ENCODE measurements at regions not wholly inside any gene's neighbourhood (a gene's known extent, or its start where the extent isn't known, plus 50 kb on each side); places are given as distances from the start of the nearest gene placed in this dataset.
"Not testable (repeated sequence)": the region's sequence is repeated elsewhere in the genome, so short reads cannot be mapped to it uniquely, and the experiment has no call there.

DNA sequence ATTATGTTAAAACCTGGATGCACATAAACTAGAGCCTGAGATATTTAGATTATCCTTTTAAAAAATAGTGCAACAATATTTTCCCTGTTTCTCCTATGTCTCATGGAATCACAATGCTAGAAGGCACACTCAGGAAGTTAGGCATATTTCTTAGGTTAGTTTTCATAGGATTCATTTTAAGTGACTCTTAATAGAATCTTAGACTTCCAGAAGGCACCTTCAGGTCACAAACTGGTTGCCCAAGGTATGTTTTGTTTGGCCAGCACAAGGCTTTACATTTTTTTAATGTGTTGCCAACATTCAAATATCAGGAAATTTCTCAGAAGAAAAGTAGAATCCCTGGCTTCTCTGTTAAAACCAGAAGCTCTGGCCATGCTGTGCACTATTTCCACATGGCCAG is 129.3 kb downstream of the LNPK start:
- DNase-seq, result no peak

DNA sequence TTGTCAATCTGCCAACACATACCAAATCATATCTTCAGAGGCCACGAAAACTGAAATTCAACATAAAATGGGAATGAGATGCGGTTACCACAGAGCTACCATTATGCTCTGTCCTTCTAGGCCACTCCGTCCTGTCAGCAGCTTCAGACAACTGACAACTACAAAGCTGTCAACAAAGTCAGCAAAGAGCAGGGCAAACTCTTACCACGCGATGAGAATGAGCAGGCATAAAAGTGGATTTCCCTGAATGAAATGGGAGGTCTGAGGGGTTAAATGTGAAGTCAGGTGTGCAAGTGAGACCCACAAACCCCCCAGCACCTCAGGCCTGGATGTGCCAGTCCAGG is 130.1 kb downstream of the LNPK start:
- no peak for DNase-seq

DNA sequence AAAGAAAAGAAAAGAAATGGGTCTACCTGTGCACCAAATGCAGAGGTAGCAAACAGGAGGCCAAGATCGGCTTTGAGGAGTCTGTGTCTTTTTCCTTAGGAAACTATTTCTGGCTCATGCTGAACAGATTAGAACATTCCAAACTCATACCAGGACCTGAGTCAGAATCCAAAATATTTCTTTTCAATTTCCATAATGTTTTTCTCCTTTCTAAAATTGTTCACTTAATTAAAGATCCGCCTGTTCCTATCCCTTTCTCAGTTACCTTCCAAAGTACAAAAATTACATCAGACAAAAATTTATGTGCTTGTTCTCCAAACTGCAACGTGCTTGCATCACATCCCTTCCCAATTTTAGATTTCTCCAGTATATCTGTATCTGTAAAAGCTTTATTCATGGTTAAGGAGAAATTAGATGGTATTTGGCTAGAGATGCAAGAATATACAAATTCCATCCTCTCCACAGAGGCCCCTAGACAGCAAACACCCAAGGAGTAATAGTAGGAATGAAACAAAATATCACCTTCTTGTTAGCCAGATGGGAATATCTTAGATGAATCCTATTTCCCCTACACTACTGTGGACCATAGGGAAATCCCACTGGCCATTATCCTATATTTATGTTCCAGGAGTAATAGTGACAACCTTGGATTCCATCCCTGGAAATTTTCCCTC is 130.6 kb downstream of the LNPK start:
- no peak for DNase-seq

DNA sequence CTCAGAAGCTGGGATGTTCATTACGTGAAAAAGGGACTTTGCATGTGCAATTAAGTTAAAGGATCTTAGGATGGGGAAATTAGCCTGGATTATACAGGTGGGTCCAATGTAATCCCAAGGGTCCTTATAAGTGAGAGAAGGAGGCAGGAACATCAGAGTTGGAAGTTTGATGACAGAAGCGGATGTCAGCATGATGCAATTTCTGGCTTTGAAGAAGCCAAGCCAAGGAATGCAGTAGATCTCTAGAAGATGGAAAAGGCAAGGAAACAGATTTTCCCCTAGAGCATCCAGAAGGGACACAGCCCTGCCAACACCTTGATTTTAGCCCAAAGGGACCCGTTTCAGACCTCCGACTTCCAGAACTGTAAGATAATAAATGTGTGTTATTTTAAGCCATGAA is 136.4 kb downstream of the LNPK start:
- peak; percentile 18 for DNase-seq

DNA sequence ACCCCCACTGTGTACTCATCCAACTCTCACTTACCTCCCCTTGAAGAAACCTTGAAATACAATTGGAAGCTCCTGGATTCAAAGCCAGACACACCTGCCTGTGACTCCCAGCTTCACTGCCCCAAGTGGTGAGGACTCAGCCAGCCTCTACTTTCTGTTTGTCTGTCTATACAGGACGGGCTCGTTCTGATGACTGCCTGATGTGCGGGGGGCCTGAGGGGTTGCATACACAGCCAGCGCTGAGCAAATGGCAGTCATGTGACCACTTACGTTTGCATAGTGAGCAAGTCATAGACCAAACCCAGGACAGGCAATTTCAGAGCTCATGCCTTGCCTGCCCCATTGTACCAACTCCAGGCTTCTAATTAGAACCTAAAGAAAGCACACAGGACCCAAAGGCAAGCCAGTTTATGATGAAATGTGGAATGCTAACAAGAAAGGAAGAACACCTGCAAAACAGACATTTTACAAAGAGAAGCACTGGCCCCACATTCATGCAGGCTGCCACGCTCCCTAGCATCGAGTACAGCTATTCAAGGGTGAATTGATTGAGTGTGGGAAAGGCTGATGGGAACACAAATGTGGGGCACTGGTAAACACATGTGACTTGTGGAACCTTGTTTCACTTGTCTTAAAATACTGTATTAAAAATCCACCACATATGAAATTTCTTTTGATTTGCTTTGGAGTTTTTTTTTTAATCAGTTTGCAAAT is 137.8 kb downstream of the LNPK start:
- no peak for DNase-seq

DNA sequence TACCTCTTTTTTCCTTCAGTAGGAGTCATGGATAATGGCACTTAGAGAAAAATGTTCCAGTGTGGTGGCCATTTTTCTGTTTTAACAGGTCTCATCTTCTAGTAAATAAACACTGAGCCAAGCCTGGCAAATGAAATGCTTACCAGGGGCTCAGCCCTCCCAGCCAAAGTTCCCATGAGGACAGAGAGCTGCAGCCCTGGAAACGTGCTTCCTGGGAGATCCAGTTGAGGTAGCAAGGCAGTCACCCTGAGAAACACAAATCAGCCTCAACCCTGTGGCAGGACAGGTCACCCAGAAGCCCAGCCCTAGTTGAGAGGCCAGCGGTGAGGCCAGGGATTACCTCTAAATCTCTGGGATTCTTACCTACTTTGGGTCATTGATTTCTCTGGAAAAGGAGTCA is 140.1 kb downstream of the LNPK start:
- no peak for DNase-seq

DNA sequence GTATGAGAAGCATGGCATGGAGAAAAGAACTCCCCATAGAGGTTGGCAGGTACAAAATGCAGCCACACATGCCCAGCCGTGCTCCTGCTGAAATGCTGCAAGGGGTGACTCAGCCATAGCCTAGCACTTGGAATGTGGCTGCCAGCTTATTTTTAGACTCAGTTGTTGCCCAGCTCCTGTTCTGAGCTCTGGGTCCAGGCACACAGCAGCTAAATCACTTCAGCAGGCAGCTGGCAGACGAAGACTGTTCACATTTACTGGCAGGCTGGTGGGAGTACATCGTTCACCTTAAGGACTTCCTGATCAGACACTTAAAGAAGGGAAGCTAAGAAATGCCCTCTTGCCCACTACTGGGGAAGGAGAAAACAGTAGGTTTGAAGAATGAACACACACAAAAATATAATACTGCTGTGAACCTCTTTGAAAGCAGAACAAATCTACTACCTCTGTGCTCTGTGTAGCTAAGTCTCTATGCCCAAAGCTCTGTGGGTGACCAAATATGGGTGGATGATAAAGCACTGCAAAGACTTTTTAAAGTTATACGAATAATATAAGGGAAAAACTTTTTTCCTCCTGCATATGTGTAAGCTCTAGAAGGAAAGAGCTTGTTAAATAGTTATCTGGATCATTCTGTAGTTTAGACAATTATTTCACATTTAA is 146.1 kb downstream of the LNPK start:
- peak; percentile 35 for DNase-seq

DNA sequence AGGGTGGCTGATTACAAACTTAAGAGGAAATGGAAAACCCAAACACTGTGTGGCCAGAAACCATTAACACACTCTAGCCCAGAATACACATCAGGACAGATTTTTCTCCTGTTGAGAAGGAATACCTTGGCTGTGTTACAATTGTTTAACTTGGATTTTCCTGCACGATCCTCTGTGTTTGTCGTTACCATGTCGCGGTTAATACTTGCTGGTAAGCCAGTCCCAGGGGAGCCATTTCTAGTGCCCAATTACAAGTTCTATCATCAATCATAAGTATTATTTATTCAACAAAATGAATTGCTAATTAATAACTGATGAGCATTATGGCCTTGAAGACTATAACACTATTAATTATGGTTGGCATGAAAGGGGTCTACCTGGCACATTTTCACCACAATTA is 146.8 kb downstream of the LNPK start:
- peak; percentile 38 for DNase-seq

DNA sequence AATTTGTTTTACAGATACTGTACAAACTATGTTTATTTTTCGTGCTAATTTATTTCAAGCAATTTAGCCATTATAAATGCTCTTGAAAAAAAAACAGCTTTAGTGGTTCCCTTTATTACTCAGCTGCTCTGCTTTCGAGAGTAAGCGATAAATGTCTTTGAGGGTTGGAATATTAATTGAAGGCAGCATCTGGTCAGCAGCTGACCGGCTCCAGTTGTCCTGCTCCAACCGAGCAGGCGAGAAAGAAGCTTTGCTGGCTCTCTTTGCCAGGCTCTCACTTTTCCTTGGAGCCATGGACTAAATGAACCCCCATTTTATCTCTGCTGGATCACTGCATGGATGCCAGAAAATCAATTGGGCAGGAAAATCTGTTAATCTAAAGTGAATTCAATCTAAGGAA is 147.4 kb downstream of the LNPK start:
- DNase-seq, result peak; percentile 20

DNA sequence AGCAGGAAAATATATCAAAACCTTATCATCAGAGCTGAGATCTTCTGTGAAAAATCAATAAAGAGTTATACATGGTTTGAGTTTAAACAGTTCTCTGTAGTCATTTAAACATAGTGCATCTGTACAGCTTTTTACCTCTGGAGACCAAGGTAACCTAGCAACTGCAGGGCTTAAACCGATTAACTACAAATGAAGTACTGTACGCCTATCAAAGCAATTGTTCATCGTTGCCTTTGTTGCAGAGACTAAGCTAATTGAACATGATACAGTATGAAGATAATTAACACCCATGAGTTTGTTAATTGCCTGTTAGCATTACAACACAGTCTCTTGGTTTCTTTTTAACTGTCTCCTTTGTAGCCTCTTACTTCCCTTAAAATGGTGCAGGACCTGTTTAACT is 147.9 kb downstream of the LNPK start:
- DNase-seq, result peak; percentile 90

DNA sequence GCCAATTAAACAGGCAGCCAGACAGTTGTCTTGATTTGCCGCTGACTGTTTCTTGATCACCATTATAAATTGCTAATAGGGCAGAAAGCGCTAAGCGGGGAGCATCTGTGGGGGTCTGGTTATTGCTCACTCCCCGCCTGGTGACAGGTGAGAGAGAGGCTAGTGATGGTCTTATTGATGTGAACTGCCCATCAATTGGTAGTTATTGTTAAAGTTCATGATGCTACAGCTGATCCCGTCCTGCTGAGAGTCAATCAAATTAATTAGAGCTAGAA is 148.5 kb downstream of the LNPK start:
- DNase-seq, result peak; percentile 16

DNA sequence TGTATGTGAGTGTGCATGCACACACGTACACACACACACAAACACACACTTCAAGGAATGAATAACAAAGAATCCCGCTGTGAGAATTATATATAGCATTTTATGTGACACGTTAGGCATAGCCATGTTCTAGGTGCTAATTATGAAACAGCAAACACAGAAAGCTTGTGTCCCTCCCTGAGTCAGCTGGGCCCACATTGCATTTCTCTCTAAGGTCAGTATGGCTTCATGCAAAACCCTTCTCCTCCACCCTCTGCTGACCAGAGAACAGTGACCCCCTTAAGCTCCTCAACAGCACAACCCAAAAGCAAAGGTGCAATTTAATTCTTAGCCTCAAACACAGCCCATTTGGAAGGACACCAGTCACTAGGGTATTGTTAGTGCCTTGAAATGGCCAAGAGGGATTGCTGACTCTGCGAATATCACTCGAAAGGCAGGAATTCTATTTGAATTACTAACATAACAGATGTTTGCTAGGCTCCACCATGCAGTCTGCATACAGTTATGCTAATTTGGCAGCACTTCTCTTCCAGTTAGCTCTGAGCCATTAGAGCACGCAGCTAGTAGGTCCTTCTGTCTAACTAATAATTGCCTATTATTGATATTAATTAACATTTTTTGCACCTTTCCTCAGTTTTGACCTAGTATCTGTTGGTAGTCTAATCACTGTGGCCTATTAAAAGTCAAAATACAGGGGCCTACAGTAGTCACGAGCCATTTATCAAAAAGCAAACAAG is 149.0 kb downstream of the LNPK start:
- DNase-seq, result no peak

DNA sequence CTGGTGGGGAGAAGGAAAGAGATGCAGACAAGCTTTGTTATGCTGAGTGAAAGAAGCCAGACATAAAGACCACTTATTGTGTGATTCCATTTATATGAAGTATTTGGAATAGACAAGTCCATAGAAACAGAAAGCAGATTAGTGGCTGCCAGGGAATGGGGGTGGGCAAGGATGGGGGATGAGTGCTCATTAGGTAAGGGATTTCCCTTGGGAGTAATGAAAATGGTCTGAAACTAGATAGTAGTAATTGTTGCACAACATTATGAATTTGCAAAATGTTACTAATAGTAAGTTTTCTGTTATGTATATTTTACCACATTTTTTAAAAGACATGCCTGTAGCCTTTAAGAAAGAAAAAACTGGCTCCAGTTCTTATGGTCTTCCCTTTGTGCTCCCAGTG is 154.9 kb downstream of the LNPK start:
- DNase-seq, result no peak

DNA sequence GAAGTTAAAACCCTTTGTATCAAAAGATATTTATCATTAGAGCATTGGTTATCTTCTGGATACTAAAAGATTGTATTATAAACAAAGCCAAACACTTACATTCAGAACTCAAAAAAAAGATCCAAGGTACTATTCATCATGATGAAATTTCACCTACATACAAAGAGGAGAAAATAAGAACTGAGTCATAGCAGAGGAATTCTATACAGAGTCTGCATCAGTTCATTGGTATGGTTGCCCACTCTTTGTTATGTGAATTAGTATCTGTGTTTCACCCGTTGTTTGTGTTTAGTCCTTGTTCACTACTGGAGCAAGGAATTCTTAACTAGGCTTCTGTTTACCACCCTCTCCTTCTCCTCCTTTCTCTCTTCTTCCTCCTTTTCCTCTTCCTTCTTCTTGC is 157.9 kb downstream of the LNPK start:
- no peak for DNase-seq

DNA sequence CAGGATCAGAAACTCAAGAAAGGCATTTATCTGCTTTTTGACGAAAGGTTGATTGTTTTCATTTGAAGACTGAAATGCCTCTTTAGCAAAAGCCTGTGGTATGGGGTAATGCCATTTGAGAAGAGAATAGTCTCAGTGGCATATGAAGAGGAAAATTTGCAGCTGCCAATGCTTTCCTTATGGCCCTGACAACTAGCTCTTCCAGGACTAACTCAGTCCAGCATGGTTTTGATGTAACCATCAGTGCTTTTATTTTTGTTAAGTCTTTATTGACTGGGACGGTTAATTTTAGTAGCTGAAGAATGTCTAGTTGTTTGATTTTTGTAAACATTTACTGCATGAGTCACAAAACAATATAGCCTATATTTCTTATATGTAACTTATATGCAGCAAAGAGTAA is 158.4 kb downstream of the LNPK start:
- DNase-seq, result no peak

DNA sequence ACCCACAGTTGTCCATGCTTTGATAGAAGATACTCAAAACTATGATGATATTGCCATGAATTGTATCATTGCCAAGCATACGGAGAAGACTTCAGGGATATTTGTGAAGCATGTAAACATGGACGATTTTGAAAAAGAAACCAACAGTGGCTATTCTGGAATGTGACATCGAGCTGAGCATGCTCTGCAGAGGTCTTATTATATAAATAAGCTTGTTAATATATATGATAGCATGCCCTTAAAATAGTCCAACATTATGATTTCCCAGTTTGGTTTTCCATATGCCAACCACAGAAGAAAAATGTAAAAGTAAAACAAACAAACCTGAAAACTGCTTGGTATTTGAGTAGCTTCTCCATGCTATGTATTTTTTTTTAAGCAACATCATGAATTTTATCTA is 159.1 kb downstream of the LNPK start:
- no peak for DNase-seq

DNA sequence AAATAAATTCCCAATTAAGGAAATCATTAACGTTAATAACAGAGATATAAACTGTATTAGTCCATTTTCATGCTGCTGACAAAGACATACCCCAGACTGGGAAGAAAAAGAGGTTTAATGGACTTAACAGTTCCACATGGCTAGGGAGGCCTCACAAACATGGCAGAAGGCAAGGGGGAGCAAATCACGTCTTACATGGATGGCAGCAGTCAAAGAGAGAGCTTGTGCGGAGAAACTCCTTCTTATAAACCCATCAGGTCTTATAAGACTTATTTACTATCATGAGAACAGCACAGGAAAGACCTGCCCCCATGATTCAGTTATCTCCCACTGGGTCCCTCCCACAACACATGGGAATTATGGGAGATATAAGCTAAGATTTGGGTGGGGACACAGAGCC is 161.3 kb downstream of the LNPK start:
- DNase-seq, result not testable (repeated sequence)

DNA sequence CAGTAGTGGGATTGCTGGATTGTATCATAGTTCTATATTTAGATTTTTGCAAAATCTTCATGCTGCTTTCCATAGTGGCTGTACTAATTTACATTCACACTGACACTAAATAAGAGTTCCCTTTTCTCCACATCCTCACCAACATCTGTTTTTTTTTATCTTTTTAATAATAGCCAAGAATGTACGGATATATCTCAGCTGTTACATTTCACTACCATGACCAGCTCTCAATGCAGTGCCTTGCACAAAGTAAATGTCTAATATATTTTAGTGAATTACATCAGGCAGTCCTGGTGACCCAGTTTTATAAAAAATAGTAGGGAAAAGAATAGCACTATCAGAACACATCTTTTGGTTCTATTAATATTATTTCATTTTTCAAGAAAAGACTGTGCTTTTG is 161.8 kb downstream of the LNPK start:
- no peak for DNase-seq

DNA sequence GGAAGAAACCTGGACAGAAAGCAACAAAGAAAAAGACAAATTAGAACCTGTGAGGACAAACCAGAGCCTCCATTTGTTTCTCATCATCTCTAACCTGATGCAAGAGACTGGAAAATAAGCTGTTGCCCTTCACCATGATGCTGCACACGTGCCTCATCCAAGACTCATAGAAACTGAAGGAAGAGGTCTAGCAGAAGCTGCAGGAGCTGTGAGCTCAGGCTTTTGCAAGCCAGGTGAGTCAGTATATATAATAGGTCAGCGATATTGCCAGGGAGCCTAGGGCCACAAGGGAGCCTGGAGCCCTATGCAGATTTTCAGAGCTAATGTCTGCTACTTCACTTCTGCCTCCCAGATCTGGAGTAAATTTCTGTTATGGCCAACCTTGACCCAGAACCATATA is 163.1 kb downstream of the LNPK start:
- DNase-seq, result no peak

DNA sequence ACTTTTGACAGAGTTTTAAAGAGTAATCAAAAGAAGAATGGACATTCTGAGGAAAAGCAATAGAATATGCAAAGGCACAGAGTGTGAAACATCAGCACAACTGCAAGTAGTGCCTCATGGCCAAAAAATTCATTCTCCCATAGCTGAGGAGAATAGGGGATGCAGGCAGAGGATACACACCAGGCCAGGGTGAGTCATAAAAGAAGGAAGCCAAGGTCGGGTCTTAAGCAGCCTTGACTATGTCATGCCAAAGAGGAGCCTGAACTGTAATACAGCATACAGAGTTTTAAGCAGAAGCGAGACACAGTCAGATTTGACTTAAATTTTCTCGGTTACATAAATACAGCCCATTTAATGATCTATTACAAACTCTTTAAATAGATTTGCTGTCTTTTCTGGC is 165.0 kb downstream of the LNPK start:
- no peak for DNase-seq

DNA sequence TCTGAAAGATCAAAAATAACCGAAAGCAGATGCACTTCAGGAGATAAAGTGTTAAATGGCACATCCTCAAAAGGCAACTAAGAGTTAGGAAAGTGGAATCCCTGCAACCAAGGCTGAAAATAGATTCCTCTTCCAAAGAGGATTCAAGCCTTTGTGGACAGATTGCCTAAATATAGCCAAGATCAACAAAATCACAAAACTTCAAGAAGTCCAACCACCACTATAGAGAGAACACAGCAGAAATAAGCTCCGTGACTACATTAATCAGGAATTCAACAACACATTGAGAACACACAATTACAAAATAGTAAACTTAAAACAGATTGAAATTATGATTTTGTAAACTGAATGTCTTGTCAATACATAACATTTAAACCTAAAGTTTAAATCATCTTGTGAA is 165.7 kb downstream of the LNPK start:
- DNase-seq, result no peak

DNA sequence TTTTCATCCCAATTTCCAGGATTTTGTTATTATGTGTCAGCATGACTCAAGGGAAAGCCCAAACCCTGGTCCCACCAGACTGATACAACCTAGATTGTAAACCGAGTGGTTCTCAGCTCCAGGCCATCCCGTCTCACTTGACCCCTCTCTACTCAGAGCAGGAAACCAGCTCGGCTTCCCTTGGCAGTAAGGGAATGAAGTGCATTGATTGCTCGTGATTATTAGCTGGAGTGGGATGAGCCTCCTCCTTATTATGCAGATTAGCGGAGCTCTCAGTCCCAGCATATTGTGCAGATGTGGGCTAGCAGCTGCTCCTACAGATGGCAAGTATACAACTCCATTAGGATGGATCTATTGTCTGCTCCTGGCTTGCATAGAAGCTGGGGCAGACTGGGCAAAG is 167.6 kb downstream of the LNPK start:
- DNase-seq, result peak; percentile 97

DNA sequence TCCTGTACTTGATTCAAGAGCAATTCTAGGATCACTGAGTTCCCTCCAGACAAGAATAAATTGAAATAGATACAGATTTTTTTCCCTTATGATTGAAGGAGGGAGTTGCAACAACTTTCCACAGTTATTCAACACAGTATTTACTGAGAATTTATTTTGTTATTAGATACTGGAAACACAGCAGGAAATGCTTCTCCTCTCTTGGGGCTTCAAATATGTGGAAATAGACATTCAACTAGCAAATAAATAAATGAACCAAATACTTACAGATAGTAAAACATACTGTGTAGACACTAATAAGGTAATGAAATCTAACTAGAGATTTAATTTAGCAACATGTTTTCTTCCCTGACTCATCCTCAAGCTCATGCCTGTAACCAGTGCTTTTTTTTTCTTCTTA is 169.2 kb downstream of the LNPK start:
- no peak for DNase-seq

DNA sequence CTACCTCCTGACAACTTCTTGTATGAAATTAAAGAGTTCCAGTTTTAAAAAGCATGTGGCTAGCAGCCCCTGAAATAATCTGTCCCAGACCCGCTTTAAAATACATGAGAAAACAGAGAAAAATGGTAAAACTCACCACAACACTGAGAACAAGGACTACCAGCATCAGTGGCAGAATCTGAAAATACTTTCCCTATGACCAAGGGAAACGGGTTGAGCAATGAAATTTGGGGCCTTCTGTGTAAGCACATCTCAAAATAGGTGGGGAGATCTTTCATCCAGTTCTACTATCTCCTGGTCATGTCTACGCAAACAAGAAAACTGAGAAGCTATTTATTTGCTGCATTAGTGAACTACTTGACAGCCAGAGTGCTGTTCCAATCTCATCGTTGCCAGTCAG is 172.3 kb downstream of the LNPK start:
- no peak for DNase-seq
